HG02973 (cell line): ENCODE measurements at regions not wholly inside any gene's neighbourhood (a gene's known extent, or its start where the extent isn't known, plus 50 kb on each side); places are given as distances from the start of the nearest gene placed in this dataset.

ENCODE experiments used
- ATAC-seq: cut with Tn5 transposase; IDR thresholded peaks from one replicate; pipeline ENCODE4 v1.9.1; 2021; ENCODE audit warnings: moderate library complexity; ENCODE audit not compliant: unreplicated experiment

DNA sequence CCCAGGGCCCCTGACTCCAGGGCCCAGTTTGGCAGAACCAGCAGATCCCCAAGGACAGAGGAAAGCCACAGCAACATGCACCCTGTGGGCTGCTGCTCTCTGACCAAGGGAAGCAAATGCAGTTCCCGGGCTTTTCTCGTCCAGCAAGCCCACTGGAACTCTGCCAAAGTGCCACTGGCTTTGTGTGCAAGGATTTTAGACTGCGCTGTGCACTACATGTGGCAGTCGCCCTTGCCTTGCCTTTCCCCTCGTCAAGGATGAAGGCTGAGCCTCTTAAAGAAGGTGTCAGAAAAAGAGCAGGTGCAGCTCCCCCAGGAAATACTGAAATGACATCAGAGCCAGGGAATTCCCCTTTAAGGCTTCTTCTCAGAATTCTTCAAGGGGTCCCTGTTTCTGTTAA lies 199.2 kb downstream of the TFCP2L1 start:
- ATAC-seq = no peak

- no peak for ATAC-seq
Measured at GRCh38 chr2:121086450-121086849, 198.6 kb downstream of the TFCP2L1 start.

- ATAC-seq = no peak
Measured at GRCh38 chr2:121087117-121087516, 197.9 kb downstream of the TFCP2L1 start.

DNA sequence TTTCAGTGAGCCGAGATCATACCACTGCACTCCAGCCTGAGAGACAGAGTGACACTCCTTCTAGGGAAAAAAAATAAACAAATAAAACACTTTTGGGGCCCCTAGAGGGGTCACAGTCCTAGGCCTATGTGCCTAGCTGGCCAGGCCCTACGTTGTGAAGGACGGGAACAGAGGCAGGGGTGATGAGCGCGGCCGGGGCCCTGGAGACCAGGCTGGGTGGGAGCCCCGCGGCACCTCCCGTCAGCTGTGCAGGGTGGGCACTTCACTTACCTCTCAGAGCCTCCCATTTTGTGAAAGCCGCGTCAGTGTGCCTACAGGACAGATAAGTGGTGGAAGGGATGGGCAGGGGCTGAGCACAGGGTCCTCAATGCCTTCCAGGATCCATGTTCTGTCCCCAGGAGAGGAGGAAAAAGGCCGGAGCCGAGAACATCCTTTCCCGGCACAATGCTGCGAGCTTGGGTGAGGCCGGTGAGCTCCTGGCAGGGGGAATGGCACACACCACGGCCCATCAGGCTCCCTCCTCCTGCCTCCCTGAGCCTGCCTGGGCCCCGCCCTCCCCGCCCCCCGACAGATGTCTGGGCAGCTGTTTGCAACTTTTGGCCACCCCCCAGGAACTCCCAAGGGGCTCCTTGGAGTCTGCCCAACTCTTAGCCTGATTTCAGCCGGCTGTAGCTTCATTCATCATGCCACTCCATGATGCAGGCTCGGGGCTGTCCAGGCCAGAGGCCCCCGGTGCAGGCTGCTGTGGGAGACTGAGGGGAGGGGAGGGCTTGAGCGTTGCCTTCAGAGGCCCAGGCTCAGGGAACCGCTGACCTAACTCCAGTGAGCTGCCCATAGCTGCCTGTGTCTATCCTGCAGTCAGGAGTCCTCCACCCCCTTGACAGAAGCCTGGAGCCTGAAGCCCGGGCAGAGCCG lies 196.5 kb downstream of the TFCP2L1 start:
- ATAC-seq = no peak

GRCh38 chr2:121089166-121089510 lies 195.9 kb downstream of the TFCP2L1 start:
- no peak for ATAC-seq

DNA sequence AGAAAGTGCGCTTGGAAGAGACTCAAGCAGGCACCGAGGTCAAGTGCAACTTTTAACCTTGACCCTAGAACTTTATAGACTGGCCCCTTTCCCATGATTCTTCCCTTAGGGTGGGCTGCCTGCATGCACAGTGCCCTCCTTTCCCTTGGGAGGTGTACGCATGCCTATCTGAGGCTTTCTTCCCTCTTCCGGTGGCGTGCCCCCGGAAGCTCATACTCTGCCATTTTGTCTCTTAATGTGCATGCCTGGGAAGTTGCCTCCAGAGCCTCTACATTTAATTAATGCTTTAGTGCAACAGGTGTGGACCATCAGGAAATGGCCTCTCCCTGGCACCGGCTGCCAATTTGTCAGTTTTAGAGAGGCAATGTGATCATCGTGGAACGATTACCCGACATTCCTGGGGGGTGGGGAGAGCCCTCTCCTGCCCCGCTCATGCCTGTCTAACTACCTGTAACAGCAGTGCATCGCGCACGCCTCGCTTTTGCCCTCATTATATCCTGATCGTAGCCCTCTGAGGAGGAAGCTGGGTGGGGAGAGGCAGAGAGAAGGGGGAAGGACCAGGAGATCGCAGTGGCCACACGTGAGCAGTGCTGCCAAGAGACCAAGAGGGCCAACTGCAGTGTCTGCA lies 194.8 kb downstream of the TFCP2L1 start:
- no peak for ATAC-seq

DNA sequence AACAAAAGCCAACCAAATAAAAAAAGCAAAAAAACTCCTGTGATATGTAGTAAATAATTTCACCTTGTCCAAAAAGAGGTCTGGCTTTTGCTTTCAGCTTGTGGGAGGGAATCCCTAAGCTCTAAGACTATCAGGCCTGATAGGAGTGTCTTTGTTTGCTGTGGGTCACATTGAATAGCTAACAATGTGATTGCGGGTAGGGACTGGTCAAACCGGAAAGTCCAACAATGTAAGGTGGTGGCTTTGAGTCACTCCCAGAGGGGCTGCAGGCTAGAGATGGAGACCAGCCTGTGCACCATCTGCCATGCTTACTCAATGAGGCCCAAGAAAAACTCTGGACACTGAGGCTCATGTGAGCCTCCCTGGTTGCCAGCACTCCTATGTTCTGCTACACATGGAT lies 192.9 kb downstream of the TFCP2L1 start:
- ATAC-seq = no peak

GRCh38 chr2:121093692-121094091 lies 191.3 kb downstream of the TFCP2L1 start:
- ATAC-seq = no peak

DNA sequence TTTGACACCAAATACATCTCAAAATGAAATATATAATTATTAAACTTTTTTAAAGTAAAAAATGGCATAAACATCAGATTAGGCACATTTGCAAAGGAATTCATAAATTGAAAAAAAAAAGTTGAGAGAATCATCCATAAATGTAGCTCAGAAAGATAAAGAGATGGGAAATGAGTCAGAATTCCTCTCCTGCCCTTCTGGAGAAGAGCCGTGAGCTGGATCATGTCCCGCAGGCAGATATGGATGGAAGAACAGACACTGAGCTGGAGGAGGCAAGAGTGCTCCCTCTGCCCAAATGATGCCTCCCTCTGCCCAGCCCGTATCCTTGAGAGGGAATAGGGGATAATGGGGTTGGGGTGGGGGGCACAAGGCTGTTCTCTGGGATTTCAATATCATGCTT lies 190.9 kb downstream of the TFCP2L1 start:
- no peak for ATAC-seq

DNA sequence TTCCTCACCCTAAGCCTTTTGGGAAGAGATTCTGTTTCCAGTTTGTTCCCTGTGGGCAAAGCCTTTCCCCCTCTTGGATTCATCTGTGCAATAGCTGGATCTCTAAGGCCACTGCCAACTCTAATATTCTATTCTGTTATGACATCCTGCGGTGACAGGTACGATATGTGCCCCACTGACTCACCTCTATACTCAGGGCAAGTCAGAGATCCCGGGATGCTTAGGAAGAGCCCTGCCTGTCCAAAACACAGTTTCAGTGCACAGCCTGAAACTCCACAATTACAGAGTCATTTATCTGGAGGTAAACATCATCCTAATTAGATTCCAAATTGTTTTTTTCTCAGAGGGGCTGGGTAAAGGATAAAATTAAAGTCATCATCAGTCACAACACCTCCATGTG lies 190.2 kb downstream of the TFCP2L1 start:
- no peak for ATAC-seq

- no peak for ATAC-seq
Measured at GRCh38 chr2:121095257-121096080, 189.5 kb downstream of the TFCP2L1 start.

GRCh38 chr2:121096611-121097010 lies 188.4 kb downstream of the TFCP2L1 start:
- ATAC-seq = no peak

DNA sequence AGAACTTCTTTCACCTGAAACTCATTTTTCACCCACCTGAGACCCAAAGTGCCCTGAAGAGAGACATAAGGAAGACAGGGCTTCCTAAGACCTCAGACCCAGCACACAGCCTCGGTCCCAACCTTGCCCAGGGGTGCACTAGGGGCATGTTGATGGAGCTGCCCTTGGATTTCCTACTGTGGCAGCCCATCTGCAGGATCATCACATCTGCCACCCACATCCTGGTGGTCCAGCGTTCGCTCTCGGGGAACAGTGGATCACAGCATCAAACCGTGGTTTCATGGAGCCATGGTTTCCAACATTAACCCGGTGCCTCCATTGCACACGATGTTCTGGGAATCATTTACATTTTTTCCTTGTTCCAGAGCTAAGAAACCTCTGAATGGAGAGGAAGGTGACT lies 186.4 kb downstream of the TFCP2L1 start:
- ATAC-seq = no peak

GRCh38 chr2:121099329-121100290 lies 185.4 kb downstream of the TFCP2L1 start:
- ATAC-seq = no peak

- ATAC-seq = no peak
Measured at GRCh38 chr2:121101093-121101715, 183.8 kb downstream of the TFCP2L1 start.

DNA sequence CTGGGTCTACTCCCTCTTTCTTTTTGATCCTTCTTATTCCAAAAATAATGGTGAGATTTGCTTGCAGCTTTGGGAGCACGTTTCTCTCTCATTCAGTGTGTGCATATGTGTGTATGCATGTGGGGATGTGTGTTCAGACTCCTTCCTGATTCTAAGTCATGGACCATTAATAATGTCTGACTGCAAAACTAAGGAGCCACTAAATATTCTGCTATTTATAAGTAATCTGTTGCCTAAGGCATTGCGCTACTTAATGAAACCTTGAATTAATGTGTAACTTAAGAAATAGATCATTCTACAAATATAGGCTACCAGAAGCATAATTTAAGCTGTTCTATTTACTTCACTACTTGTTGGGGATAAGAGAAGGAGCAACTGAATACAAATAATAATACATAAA lies 182.1 kb downstream of the TFCP2L1 start:
- ATAC-seq = no peak

- ATAC-seq = no peak
Measured at GRCh38 chr2:121103960-121104359, 181.0 kb downstream of the TFCP2L1 start.

DNA sequence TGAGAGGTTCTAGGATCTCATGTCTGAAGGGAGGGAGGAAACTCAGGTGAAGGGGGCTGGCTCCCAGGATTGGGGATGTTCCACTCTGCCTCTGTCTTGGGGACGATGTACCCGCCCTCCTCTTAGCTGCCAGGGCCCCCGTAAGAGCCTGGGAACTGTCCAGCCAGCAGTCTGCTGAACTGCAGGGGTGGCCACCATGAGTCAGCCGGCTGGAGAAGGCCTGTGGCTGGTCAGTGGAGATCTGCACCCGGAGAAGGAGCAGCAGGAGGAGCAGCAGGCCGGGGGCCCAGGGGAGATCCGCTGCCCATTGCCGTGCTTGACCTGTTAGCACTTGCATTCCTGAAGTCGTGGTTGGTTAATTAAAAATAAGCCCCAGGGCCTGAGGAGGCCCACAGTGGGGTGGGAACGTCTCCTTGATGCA lies 180.3 kb downstream of the TFCP2L1 start:
- no peak for ATAC-seq

DNA sequence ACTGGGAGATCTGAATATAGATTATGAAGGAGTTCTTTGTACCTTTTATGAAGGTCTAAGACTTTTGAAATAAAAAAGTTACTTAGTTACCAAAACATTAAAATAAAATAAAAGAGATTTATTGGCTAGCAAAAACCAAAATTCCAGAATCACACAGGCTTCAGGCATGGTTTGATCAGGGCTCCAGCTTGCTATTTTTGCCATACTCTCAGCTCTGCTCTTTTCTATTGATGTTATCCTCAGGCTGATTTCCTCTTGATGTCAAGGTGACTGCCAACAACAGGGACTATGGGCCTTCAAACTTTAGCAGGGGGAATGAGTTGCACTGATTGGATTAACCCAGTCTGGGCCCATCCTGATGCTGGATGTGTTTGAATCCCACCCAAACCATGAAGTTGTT lies 174.1 kb downstream of the TFCP2L1 start:
- no peak for ATAC-seq

GRCh38 chr2:121118951-121119350 lies 166.1 kb downstream of the TFCP2L1 start:
- no peak for ATAC-seq
